GM12891 (cell line): ENCODE measurements at regions not wholly inside any gene's neighbourhood (a gene's known extent, or its start where the extent isn't known, plus 50 kb on each side); places are given as distances from the start of the nearest gene placed in this dataset.

Experiments used
- POLR2A ChIP-seq: IDR thresholded peaks from 2 replicates; pipeline ENCODE4 v1.6.1; 2011; ENCODE audit warnings: low read depth, low read length, control low read depth
- POLR2AphosphoS5 ChIP-seq: IDR thresholded peaks from 2 replicates; pipeline ENCODE4 v1.6.1; 2011; ENCODE audit warnings: low read depth, low read length, control low read depth
- SPI1 ChIP-seq: IDR thresholded peaks from 2 replicates; pipeline ENCODE4 v1.6.1; 2011; ENCODE audit warnings: low read depth, low read length, control low read depth
- TAF1 ChIP-seq: IDR thresholded peaks from 2 replicates; pipeline ENCODE4 v1.6.1; 2011; ENCODE audit warnings: low read depth, low read length, control low read depth

GRCh38 chr2:37561615-37562569, 109.5 kb downstream of the CDC42EP3 start:
- no peak for TF ChIP-seq POLR2AphosphoS5
- TF ChIP-seq SPI1 = no peak
- no peak for TF ChIP-seq TAF1
- no peak for TF ChIP-seq POLR2A
